ENCODE measurements at regions not wholly inside any gene's neighbourhood (a gene's known extent, or its start where the extent isn't known, plus 50 kb on each side); places are given as distances from the start of the nearest gene placed in this dataset.

GRCh38 chr1:36607263-36607651 is 124.5 kb upstream of the CSF3R start:
- DNase-seq (ENCODE audit: low spot score) = no peak

- DNase-seq (ENCODE audit: low spot score) = peak; percentile 5
Measured at GRCh38 chr1:36606641-36607262, 124.0 kb upstream of the CSF3R start.

- no peak for DNase-seq (ENCODE audit: low spot score)
Measured at GRCh38 chr1:36605942-36606640, 123.4 kb upstream of the CSF3R start.

- no peak for DNase-seq (ENCODE audit: low spot score)
Measured at GRCh38 chr1:36603461-36603860, 120.7 kb upstream of the CSF3R start.

GRCh38 chr1:36602184-36602583 is 119.5 kb upstream of the CSF3R start:
- no peak for DNase-seq (ENCODE audit: low spot score)

- DNase-seq (ENCODE audit: low spot score) = no peak
Measured at GRCh38 chr1:36599828-36600227, 117.1 kb upstream of the CSF3R start.

- DNase-seq (ENCODE audit: low spot score) = no peak
Measured at GRCh38 chr1:36597514-36597913, 114.8 kb upstream of the CSF3R start.

- DNase-seq (ENCODE audit: low spot score) = no peak
Measured at GRCh38 chr1:36595921-36596320, 113.2 kb upstream of the CSF3R start.

- no peak for DNase-seq (ENCODE audit: low spot score)
Measured at GRCh38 chr1:36595349-36595748, 112.6 kb upstream of the CSF3R start.

- no peak for DNase-seq (ENCODE audit: low spot score)
Measured at GRCh38 chr1:36594023-36594422, 111.3 kb upstream of the CSF3R start.

- no peak for DNase-seq (ENCODE audit: low spot score)
Measured at GRCh38 chr1:36591278-36591677, 108.6 kb upstream of the CSF3R start.

- DNase-seq (ENCODE audit: low spot score) = no peak
Measured at GRCh38 chr1:36590771-36591170, 108.1 kb upstream of the CSF3R start.

- no peak for DNase-seq (ENCODE audit: low spot score)
Measured at GRCh38 chr1:36590264-36590663, 107.6 kb upstream of the CSF3R start.

- no peak for DNase-seq (ENCODE audit: low spot score)
Measured at GRCh38 chr1:36588972-36589371, 106.3 kb upstream of the CSF3R start.

GRCh38 chr1:36585569-36586548 is 103.1 kb upstream of the CSF3R start:
- DNase-seq (ENCODE audit: low spot score) = no peak

- no peak for DNase-seq (ENCODE audit: low spot score)
Measured at GRCh38 chr1:36584874-36585453, 102.3 kb upstream of the CSF3R start.

GRCh38 chr1:36583980-36584782 is 101.5 kb upstream of the CSF3R start:
- no peak for DNase-seq (ENCODE audit: low spot score)

GRCh38 chr1:36583080-36583479 is 100.4 kb upstream of the CSF3R start:
- DNase-seq (ENCODE audit: low spot score) = no peak

GRCh38 chr1:36582066-36582755 is 99.5 kb upstream of the CSF3R start:
- no peak for DNase-seq (ENCODE audit: low spot score)

GRCh38 chr1:36580524-36580923 is 97.8 kb upstream of the CSF3R start:
- no peak for DNase-seq (ENCODE audit: low spot score)

- no peak for DNase-seq (ENCODE audit: low spot score)
Measured at GRCh38 chr1:36579039-36579438, 96.3 kb upstream of the CSF3R start.
